ENCODE measurements at regions not wholly inside any gene's neighbourhood (a gene's known extent, or its start where the extent isn't known, plus 50 kb on each side); places are given as distances from the start of the nearest gene placed in this dataset.

DNA sequence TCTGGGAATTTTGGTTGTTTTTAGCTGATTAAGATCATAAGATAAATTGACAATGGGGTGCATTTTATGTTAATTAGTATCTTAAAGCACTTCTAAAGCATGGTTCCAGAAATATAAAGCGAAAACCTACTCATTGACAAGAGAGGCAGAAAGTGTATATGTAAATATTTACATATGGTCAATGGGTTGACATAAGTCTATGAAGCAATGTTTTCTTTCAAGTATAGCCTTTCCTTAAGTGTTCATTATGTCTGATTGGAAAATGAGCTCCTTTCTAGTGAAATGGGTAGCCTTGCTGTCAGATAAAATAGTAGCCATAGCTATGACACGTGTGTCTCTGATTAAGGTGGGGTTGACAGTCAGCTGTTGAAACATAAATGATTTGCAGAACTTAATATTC lies 365.2 kb upstream of the AGTR1 start:
- no CpG with 5 or more reads among the region's 2 CpGs for WGBS (ENCODE audit: extremely low coverage, insufficient coverage, insufficient read length)
- Histone ChIP-seq H3K79me2 (ENCODE audit: control insufficient read depth, insufficient read depth, low read length, poor library complexity) (no peaks in the 10 kb centered on the region), H3K18ac (ENCODE audit: low read length) (no peak overlapping the region), H3K23ac (ENCODE audit: low read length) (no peak overlapping the region), H3K4me2 (ENCODE audit: low read length) (no peak overlapping the region), H3K4me1 (ENCODE audit: control insufficient read depth in 1 of 2, insufficient read depth in 2 of 2, low read length in 2 of 2) (no peaks in the 10 kb centered on the region), H3K9me3 (ENCODE audit: insufficient read depth, low read depth, low read length) (no peaks in the 10 kb centered on the region), H2AFZ (ENCODE audit: insufficient read depth, low read length, poor library complexity) (no peak overlapping the region), H2AK5ac (ENCODE audit: low read length) (no peak overlapping the region), H3K27ac (ENCODE audit: low read depth, low read length) (no peak overlapping the region), H3K4me3 (ENCODE audit: low read depth, low read length) (no peak overlapping the region), H2BK120ac (ENCODE audit: insufficient read depth, low read length, poor library complexity) (no peak overlapping the region), H2BK5ac (ENCODE audit: low read depth, low read length, poor library complexity) (no peak overlapping the region), H4K91ac (ENCODE audit: low read depth, low read length) (no peak overlapping the region), H2BK12ac (ENCODE audit: low read length) (no peak overlapping the region), H4K12ac (ENCODE audit: low read depth, low read length) (no peak overlapping the region), H3K79me1 (ENCODE audit: low read length) (no peaks in the 10 kb centered on the region), H3K14ac (ENCODE audit: low read length) (no peak overlapping the region), H3K36me3 (ENCODE audit: control insufficient read depth in 1 of 2, insufficient read depth in 2 of 2, low read length in 2 of 2) (no peaks in the 10 kb centered on the region), H3K4ac (ENCODE audit: low read depth, low read length) (no peak overlapping the region), H3K9ac (ENCODE audit: low read length) (no peak overlapping the region), H3K27me3 (ENCODE audit: insufficient read depth, low read length) (no peaks in the 10 kb centered on the region), H4K8ac (ENCODE audit: low read depth, low read length) (no peak overlapping the region)
- DNase-seq = no peak

DNA sequence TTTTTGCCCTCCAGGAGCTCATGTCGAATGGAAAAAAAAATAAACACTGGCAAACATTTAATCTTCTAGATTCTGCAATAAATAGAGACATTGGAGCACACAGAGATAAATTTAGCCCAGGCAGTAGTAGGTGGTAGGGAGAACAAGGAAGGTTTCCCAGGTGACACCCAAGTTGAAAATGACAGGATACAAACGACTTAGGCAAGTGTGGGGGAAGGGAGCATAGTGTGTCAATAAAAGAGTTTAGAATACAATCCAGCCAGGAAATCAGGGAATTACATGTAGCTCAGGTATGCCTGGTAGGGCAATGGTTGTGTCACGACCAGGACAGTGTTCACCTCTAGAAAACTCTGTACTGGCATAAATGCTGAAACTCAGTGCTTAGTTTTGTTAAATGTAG lies 364.6 kb upstream of the AGTR1 start:
- no CpG with 5 or more reads among the region's 3 CpGs for WGBS (ENCODE audit: extremely low coverage, insufficient coverage, insufficient read length)

GRCh38 chr3:148335612-148336011 lies 362.1 kb upstream of the AGTR1 start:
- Histone ChIP-seq H3K4me1 (ENCODE audit: control insufficient read depth in 1 of 2, insufficient read depth in 2 of 2, low read length in 2 of 2) (no peaks in the 10 kb centered on the region), H2BK120ac (ENCODE audit: insufficient read depth, low read length, poor library complexity) (no peak overlapping the region), H2AFZ (ENCODE audit: insufficient read depth, low read length, poor library complexity) (no peak overlapping the region), H2BK5ac (ENCODE audit: low read depth, low read length, poor library complexity) (no peak overlapping the region), H3K79me2 (ENCODE audit: control insufficient read depth, insufficient read depth, low read length, poor library complexity) (no peaks in the 10 kb centered on the region), H3K27me3 (ENCODE audit: insufficient read depth, low read length) (no peaks in the 10 kb centered on the region), H3K18ac (ENCODE audit: low read length) (no peak overlapping the region), H3K36me3 (ENCODE audit: control insufficient read depth in 1 of 2, insufficient read depth in 2 of 2, low read length in 2 of 2) (no peaks in the 10 kb centered on the region), H3K14ac (ENCODE audit: low read length) (no peak overlapping the region), H4K91ac (ENCODE audit: low read depth, low read length) (no peak overlapping the region), H3K9ac (ENCODE audit: low read length) (no peak overlapping the region), H2AK5ac (ENCODE audit: low read length) (no peak overlapping the region), H3K4me2 (ENCODE audit: low read length) (no peak overlapping the region), H3K9me3 (ENCODE audit: insufficient read depth, low read depth, low read length) (no peaks in the 10 kb centered on the region), H4K8ac (ENCODE audit: low read depth, low read length) (no peak overlapping the region), H3K79me1 (ENCODE audit: low read length) (no peaks in the 10 kb centered on the region), H3K4ac (ENCODE audit: low read depth, low read length) (no peak overlapping the region), H4K12ac (ENCODE audit: low read depth, low read length) (no peak overlapping the region), H2BK12ac (ENCODE audit: low read length) (no peak overlapping the region), H3K27ac (ENCODE audit: low read depth, low read length) (no peak overlapping the region), H3K4me3 (ENCODE audit: low read depth, low read length) (no peak overlapping the region), H3K23ac (ENCODE audit: low read length) (no peak overlapping the region)
- no peak for DNase-seq
- WGBS (ENCODE audit: extremely low coverage, insufficient coverage, insufficient read length) = no CpG with 5 or more reads among the region's 2 CpGs

More for the DNA sequence above, 364.6 kb upstream of the AGTR1 start:
- Histone ChIP-seq H4K12ac (ENCODE audit: low read depth, low read length) (no peak overlapping the region), H2AFZ (ENCODE audit: insufficient read depth, low read length, poor library complexity) (no peak overlapping the region), H2BK120ac (ENCODE audit: insufficient read depth, low read length, poor library complexity) (no peak overlapping the region), H4K8ac (ENCODE audit: low read depth, low read length) (no peak overlapping the region), H3K4me3 (ENCODE audit: low read depth, low read length) (no peak overlapping the region), H3K79me1 (ENCODE audit: low read length) (no peaks in the 10 kb centered on the region), H4K91ac (ENCODE audit: low read depth, low read length) (no peak overlapping the region), H3K4me2 (ENCODE audit: low read length) (no peak overlapping the region), H3K14ac (ENCODE audit: low read length) (no peak overlapping the region), H2BK12ac (ENCODE audit: low read length) (no peak overlapping the region), H3K36me3 (ENCODE audit: control insufficient read depth in 1 of 2, insufficient read depth in 2 of 2, low read length in 2 of 2) (no peaks in the 10 kb centered on the region), H3K4ac (ENCODE audit: low read depth, low read length) (no peak overlapping the region), H3K79me2 (ENCODE audit: control insufficient read depth, insufficient read depth, low read length, poor library complexity) (no peaks in the 10 kb centered on the region), H3K9ac (ENCODE audit: low read length) (no peak overlapping the region), H3K9me3 (ENCODE audit: insufficient read depth, low read depth, low read length) (no peaks in the 10 kb centered on the region), H2BK5ac (ENCODE audit: low read depth, low read length, poor library complexity) (no peak overlapping the region), H3K27ac (ENCODE audit: low read depth, low read length) (no peak overlapping the region), H2AK5ac (ENCODE audit: low read length) (no peak overlapping the region), H3K27me3 (ENCODE audit: insufficient read depth, low read length) (no peaks in the 10 kb centered on the region), H3K4me1 (ENCODE audit: control insufficient read depth in 1 of 2, insufficient read depth in 2 of 2, low read length in 2 of 2) (no peaks in the 10 kb centered on the region), H3K18ac (ENCODE audit: low read length) (no peak overlapping the region), H3K23ac (ENCODE audit: low read length) (no peak overlapping the region)
- DNase-seq = no peak

- H3K18ac ChIP-seq (ENCODE audit: low read length) = no peak overlapping the region
- H3K4me3 ChIP-seq (ENCODE audit: low read depth, low read length) = no peak overlapping the region
- no peak overlapping the region for H2AK5ac ChIP-seq (ENCODE audit: low read length)
- no peaks in the 10 kb centered on the region for H3K27me3 ChIP-seq (ENCODE audit: insufficient read depth, low read length)
- H3K79me2 ChIP-seq (ENCODE audit: control insufficient read depth, insufficient read depth, low read length, poor library complexity) = no peaks in the 10 kb centered on the region
- no peak overlapping the region for H2AFZ ChIP-seq (ENCODE audit: insufficient read depth, low read length, poor library complexity)
- H3K4me2 ChIP-seq (ENCODE audit: low read length) = no peak overlapping the region
- no peak overlapping the region for H3K14ac ChIP-seq (ENCODE audit: low read length)
- no peak overlapping the region for H3K9ac ChIP-seq (ENCODE audit: low read length)
- H4K8ac ChIP-seq (ENCODE audit: low read depth, low read length) = no peak overlapping the region
- no peak overlapping the region for H3K23ac ChIP-seq (ENCODE audit: low read length)
- no peak overlapping the region for H2BK5ac ChIP-seq (ENCODE audit: low read depth, low read length, poor library complexity)
- no peak overlapping the region for H4K91ac ChIP-seq (ENCODE audit: low read depth, low read length)
- H2BK12ac ChIP-seq (ENCODE audit: low read length) = no peak overlapping the region
- H3K4me1 ChIP-seq (ENCODE audit: control insufficient read depth in 1 of 2, insufficient read depth in 2 of 2, low read length in 2 of 2) = no peaks in the 10 kb centered on the region
- H3K4ac ChIP-seq (ENCODE audit: low read depth, low read length) = no peak overlapping the region
- H3K9me3 ChIP-seq (ENCODE audit: insufficient read depth, low read depth, low read length) = no peaks in the 10 kb centered on the region
- H4K12ac ChIP-seq (ENCODE audit: low read depth, low read length) = no peak overlapping the region
- no peaks in the 10 kb centered on the region for H3K79me1 ChIP-seq (ENCODE audit: low read length)
- no peak overlapping the region for H3K27ac ChIP-seq (ENCODE audit: low read depth, low read length)
- no peaks in the 10 kb centered on the region for H3K36me3 ChIP-seq (ENCODE audit: control insufficient read depth in 1 of 2, insufficient read depth in 2 of 2, low read length in 2 of 2)
- no peak for DNase-seq
- no peak overlapping the region for H2BK120ac ChIP-seq (ENCODE audit: insufficient read depth, low read length, poor library complexity)
- no CpG with 5 or more reads among the region's 1 CpG for WGBS (ENCODE audit: extremely low coverage, insufficient coverage, insufficient read length)
These were observed 354.3 kb upstream of the AGTR1 start for GRCh38 chr3:148343416-148343815.

Data from trophoblast cell (in vitro differentiated cells and primary cell).